Stomach smooth muscle (tissue), 2 donors: ENCODE measurements at regions not wholly inside any gene's neighbourhood (a gene's known extent, or its start where the extent isn't known, plus 50 kb on each side); places are given as distances from the start of the nearest gene placed in this dataset.

Experiments
- H3K27ac ChIP-seq: one replicate; pipeline ENCODE4 v1.7.0; 2013; ENCODE audit warnings: mild to moderate bottlenecking, low read length, inconsistent platforms
- H3K27me3 ChIP-seq, 2 donors: one replicate each; pipeline ENCODE4 v1.7.0; 2013; ENCODE audit warnings: low read length in 2 of 2; ENCODE audit not compliant: insufficient read depth in 2 of 2, control insufficient read depth in 1 of 2
- H3K36me3 ChIP-seq, 2 donors: one replicate each; pipeline ENCODE4 v1.7.0; 2013; ENCODE audit warnings: low read length in 2 of 2; ENCODE audit not compliant: control insufficient read depth in 2 of 2, insufficient read depth in 2 of 2
- H3K4me1 ChIP-seq: one replicate; pipeline ENCODE4 v1.7.0; 2013; ENCODE audit warnings: low read length; ENCODE audit not compliant: control insufficient read depth, insufficient read depth
- H3K4me3 ChIP-seq, 2 donors: one replicate each; pipeline ENCODE4 v1.7.0; 2013; ENCODE audit warnings: low read length in 2 of 2
- H3K9ac ChIP-seq, 2 donors: one replicate each; pipeline ENCODE4 v1.7.0; 2013; ENCODE audit warnings: low read length in 2 of 2, mild to moderate bottlenecking in 1 of 2
- H3K9me3 ChIP-seq, 2 donors: one replicate each; pipeline ENCODE4 v1.7.0; 2013; ENCODE audit warnings: low read length in 2 of 2; ENCODE audit not compliant: control insufficient read depth in 2 of 2
- donor health status: healthy.
- donor health status: Pancreatic carcinoma.

DNA sequence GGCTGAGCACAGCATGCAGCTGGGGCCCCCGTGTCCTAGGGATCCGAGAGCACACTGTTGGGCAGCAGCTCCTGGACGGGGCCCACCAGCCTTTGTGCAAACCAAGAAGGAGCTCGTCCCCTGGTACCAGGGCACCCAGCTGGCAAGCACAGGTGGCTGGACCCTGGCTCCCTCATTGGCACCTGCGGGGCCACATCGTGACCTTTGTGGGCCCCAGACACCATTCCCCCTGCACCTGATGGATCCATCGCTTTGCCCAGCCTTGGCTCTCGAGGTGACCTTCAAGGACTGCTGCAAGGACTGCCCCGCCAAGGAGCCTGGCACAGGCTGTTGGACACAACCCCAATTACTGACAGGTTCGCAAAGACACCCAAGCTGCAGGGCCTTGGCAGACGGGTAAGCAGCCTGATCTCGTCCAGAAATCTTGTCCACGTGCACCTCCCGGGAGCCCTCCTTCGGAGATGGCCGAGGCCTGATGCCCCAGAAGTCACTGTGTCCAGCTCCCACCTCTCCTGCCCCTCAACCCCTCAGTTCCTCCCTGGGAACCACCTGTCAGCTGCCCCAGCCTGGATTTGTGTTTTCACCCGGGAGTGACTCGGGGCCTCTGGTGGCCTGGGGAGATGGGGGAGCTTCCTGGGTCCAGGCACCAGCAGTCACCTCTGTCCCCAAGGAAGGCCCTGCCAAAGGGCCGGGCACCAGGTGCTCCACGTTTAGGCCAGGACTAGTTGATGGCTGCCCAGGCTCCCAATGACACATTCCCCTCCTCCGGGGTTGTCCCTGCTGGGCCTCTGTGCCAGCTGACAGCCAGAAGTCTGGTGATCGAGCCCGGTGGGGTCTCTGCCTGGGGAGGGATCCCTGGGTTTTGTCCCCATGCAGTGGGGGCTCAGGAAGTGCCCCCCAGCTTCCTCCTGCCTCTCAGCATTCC lies 137.1 kb upstream of the PPP1R26 start:
- Histone ChIP-seq H3K27ac (no peak overlapping the region), H3K4me1 (peaks cover 5% of the 10 kb centered on the region), H3K4me3 (no peak overlapping the region), H3K9me3 (no peaks in the 10 kb centered on the region), H3K27me3 (peaks cover 14 to 39% of the 10 kb centered on the region in 2 donors), H3K9ac (no peak overlapping the region), H3K36me3 (no peaks in the 10 kb centered on the region)

DNA sequence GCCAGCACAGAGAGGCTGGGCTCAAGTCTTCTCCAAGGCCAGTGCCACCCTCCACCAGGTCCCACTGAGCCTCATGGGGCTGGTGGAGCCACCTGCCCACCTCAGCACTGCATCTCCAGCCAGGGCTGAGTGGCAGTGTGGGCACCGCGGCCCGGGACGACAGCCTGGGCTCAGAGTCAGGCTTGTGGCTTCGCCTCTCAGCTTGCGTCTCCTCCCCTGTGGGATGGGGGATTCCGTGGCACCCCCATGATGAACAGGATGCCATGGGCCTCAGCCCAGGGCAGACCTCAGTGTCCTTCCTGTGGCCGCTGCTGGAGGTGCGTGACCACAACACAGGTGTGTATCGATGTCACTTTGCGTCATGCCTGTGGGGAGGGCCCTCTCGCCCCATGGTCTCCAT lies 136.4 kb upstream of the PPP1R26 start:
- Histone ChIP-seq H3K27me3 (peaks cover 19 to 40% of the 10 kb centered on the region in 2 donors), H3K9ac (no peak overlapping the region), H3K4me3 (no peak overlapping the region), H3K27ac (no peak overlapping the region), H3K4me1 (peaks cover 5% of the 10 kb centered on the region), H3K36me3 (no peaks in the 10 kb centered on the region), H3K9me3 (no peaks in the 10 kb centered on the region)

DNA sequence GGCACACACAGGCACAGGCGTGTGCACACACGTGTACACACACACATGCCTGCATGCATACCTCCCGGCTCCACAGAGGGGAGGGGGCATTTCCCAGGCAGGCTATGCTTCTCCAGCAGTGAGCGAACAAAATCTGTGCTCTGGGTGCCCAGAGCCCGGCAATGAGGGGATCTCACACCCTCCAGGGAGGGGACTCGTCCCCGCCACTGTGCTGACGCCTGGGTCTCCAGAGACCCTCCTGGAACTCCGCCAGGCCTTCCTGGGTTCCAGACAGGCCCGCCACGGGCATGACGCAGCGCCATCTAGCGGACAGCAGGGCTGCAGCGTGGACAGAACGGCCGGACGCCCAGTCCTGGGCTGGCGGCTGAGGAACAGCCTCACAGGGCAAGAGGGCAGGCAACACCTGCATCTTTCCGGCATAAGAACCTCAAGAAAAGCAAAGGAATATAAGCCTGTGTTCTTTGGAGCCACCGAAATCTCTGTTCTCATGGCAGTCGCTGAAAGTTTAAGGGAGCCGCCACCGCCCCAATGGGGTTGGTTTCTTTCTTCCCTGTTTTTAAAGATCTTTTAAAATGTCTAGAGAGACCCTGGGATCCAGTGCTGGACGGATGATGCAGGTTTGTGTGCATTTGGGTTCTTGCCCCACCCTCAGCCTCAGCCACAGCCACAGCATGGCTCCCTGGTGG lies 135.6 kb upstream of the PPP1R26 start:
- Histone ChIP-seq H3K4me1 (peaks cover 5% of the 10 kb centered on the region), H3K27ac (no peak overlapping the region), H3K4me3 (no peak overlapping the region), H3K27me3 (peaks cover 21 to 37% of the 10 kb centered on the region in 2 donors), H3K36me3 (no peaks in the 10 kb centered on the region), H3K9me3 (no peaks in the 10 kb centered on the region), H3K9ac (no peak overlapping the region)

DNA sequence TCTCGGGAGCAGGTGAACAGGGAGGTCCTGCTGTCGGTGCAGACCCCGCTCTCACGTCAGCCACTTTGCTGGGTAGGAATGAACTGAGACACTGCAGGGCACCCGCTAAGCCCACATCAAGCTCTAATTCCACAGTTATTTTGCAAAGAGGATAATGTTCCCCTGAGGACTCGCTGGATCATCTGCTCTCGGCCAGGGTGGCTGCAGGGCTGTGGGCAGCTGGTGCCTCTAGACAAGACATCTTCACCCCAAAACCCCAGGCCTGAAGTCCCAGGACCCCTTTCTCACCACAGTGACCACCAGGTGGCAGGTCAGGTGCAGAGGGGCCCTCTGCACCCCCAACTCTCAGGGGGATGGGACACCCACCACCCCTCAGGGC lies 135.1 kb upstream of the PPP1R26 start:
- H3K9me3 ChIP-seq: no peaks in the 10 kb centered on the region
- H3K4me1 ChIP-seq: peaks cover 5% of the 10 kb centered on the region
- no peaks in the 10 kb centered on the region for H3K36me3 ChIP-seq
- peaks cover 22 to 38% of the 10 kb centered on the region in 2 donors for H3K27me3 ChIP-seq
- no peak overlapping the region for H3K27ac ChIP-seq
- no peak overlapping the region for H3K9ac ChIP-seq
- no peak overlapping the region for H3K4me3 ChIP-seq

DNA sequence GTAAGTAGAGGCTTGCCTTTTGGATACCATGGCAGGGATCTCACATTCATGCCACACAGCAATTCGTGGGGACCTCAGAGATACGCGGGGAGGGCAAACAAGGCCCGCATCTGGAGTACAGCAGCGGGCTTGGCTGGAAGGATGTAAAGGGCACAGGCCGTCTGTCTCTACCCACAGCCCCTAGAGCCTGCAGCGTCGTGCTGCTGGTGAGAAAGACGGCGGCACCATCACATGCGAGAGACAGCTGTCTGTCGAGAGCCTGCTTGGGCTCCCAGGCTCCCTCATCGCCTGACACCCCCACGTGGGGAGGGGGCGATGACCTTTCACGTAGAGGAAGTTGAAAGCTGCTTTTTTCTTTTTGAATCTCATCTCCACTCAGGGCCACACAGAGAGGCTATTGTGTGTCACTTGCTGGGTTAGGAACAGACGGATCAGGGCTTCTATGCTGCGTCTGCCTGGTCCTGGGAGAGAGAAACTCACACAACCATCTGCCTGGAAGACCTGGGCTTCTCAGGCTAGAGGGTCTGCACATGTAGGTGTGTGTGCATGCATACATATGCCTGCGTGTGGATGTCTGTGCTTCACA lies 134.6 kb upstream of the PPP1R26 start:
- no peak overlapping the region for H3K9ac ChIP-seq
- no peaks in the 10 kb centered on the region for H3K36me3 ChIP-seq
- no peaks in the 10 kb centered on the region for H3K9me3 ChIP-seq
- H3K27ac ChIP-seq: no peak overlapping the region
- no peak overlapping the region for H3K4me3 ChIP-seq
- peaks cover 5% of the 10 kb centered on the region for H3K4me1 ChIP-seq
- peaks cover 20 to 41% of the 10 kb centered on the region in 2 donors for H3K27me3 ChIP-seq

DNA sequence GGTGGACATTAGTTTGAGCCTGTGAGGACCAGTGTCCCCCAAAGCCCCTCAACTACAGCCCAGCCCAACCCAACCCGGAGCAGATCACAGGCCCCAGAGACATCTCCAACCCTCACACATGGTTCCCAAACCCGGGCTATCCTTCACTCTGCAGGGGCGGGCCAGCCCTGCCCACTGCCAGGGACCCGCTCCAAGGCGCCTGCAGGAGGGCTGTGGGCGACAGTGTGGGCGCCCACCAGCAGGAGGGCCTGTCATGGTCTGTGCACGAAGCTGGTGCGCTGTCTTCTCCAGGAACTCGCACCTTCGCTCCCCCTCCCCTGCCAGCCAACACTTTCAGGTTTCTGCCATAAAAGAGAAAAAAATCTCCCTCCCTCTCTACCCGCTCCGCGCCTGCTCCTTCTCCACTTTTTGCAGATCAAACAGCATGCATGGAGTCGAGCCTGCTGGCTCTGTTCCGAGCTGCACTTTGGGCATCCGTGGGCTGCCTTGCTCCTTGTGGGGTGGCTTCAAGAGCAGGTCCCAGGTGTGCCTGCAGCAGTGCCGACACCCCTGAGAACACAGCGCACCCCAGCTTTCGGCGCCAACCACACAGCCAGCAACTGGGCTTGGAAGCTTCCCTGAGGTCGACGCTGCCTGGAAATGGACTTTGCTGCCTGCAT lies 133.7 kb upstream of the PPP1R26 start:
- peaks cover 2% of the 10 kb centered on the region for H3K4me1 ChIP-seq
- peaks cover 22 to 40% of the 10 kb centered on the region in 2 donors for H3K27me3 ChIP-seq
- no peak overlapping the region for H3K27ac ChIP-seq
- no peaks in the 10 kb centered on the region for H3K36me3 ChIP-seq
- H3K9ac ChIP-seq: no peak overlapping the region
- no peaks in the 10 kb centered on the region for H3K9me3 ChIP-seq
- H3K4me3 ChIP-seq: no peak overlapping the region

DNA sequence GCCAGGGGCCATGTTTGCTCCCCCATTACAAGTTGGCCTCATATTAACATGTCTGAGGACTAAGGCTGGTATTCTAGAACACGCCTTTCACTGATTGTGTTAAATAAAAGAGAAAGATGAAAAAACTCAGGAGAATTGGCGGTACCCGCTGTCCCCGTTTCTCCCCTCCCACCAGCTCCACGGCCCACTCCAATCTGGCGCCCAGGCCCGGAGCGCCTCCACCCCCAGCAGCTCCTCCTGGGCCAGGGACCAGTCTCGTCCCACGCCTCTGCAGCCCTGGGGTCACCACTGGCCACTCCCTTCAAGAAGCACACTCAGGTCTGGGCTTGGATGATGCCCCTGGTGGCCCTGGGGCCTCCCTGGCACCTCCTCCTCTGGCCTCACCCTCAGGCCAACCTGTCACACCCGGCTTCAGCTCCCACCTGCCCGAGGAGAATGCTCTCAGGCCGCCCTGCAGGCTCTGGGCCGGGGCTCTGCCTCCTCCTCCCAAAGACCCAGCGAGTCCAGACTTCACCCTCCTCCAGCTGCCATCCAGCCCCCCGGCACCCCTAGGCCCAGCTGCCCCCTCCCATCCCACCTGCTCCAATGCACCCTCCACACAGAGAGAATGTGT lies 133.0 kb upstream of the PPP1R26 start:
- H3K27ac ChIP-seq: no peak overlapping the region
- H3K9ac ChIP-seq: no peak overlapping the region
- H3K9me3 ChIP-seq: no peaks in the 10 kb centered on the region
- H3K27me3 ChIP-seq: peaks cover 22 to 40% of the 10 kb centered on the region in 2 donors
- no peak overlapping the region for H3K4me3 ChIP-seq
- H3K36me3 ChIP-seq: no peaks in the 10 kb centered on the region
- peaks cover 2% of the 10 kb centered on the region for H3K4me1 ChIP-seq

DNA sequence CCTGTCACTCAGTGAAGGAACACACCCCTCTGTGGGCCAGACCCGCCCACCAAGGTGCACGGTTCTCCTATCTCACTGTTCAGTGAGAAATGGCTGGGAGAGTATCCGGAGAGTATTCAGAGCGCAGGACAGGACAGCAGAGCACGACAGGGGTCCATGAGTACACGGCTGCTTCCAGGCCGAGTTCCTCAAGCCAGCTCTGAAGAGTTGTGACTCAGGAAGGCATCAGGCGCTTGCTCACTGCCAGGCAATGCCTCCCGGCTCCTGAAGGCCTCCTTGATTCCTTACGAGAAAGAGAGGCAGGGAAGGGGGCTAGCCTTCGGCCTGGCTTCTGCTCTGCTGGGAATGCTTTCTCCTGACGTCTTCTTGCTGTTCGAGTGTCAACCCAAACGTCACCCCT lies 132.1 kb upstream of the PPP1R26 start:
- Histone ChIP-seq H3K27me3 (peaks cover 24 to 40% of the 10 kb centered on the region in 2 donors), H3K9me3 (no peaks in the 10 kb centered on the region), H3K27ac (no peak overlapping the region), H3K9ac (no peak overlapping the region), H3K4me3 (no peak overlapping the region), H3K4me1 (peaks cover 2% of the 10 kb centered on the region), H3K36me3 (no peaks in the 10 kb centered on the region)

DNA sequence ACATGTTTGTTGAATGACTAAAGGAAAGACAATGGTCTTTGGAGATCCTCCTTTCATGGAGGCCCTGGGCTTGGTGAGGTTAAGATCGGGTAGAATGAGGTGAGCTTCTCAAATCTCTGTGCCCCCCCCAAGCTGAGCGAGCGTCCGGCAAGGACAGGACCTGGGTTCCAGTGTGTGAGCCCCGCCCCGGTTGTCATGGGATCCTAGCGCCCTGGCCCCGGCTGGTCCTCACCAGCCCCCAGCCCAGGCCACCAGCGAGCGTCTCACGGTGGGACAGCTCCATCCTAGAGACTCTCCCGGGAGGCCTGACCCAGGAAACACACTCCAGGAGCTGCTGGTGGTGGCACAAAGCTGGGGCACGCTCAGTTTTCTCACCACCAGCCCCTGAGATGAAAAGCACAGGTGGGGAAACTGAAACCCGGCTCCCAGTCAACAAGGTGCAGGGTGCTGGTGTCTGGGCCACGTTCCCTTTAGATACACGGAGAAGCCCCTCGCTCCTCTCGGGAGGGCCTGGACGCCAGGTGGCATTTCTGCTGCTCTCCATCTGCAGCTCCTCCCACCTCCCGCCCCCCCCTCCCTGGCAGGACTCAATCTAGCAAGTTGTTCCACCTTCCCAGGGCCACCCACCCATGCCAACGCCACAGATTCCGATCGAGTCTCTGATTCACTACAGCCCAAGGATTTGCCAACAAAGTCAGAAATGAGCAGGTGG lies 131.3 kb upstream of the PPP1R26 start:
- H3K9me3 ChIP-seq: no peaks in the 10 kb centered on the region
- H3K9ac ChIP-seq: no peak overlapping the region
- no peak overlapping the region for H3K27ac ChIP-seq
- peaks cover 2% of the 10 kb centered on the region for H3K4me1 ChIP-seq
- peaks cover 24 to 36% of the 10 kb centered on the region in 2 donors for H3K27me3 ChIP-seq
- H3K36me3 ChIP-seq: no peaks in the 10 kb centered on the region
- no peak overlapping the region for H3K4me3 ChIP-seq

DNA sequence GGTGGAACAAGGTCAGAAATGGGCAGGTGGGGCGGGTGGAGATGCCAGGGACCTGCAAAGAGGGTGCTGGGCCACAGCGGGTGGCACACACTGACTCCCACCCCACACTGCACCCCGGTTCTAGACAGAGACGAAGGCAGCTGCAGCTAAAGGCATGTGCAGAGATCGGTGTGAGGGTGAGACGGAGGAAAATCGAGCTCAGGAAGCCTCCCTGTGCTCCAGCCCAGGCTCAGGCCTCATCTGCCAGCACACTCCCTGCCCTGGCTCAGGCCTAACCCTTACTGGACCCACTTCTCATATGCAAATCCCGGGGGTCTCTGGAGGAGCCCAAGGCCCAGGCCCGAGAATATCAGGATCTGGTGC lies 130.8 kb upstream of the PPP1R26 start:
- no peaks in the 10 kb centered on the region for H3K36me3 ChIP-seq
- H3K4me3 ChIP-seq: no peak overlapping the region
- H3K27ac ChIP-seq: no peak overlapping the region
- no peaks in the 10 kb centered on the region for H3K9me3 ChIP-seq
- H3K4me1 ChIP-seq: peaks cover under 1% of the 10 kb centered on the region
- peaks cover 20 to 35% of the 10 kb centered on the region in 2 donors for H3K27me3 ChIP-seq
- H3K9ac ChIP-seq: no peak overlapping the region
